GM10266 (cell line): ENCODE measurements at regions not wholly inside any gene's neighbourhood (a gene's known extent, or its start where the extent isn't known, plus 50 kb on each side); places are given as distances from the start of the nearest gene placed in this dataset.

Experiments
- DNase-seq: peaks from one replicate; pipeline ENCODE4 v3.0.0; 2012; ENCODE audit errors: extremely low spot score
- CTCF ChIP-seq: IDR thresholded peaks from 2 replicates; pipeline ENCODE4 v1.5.1; 2012; ENCODE audit warnings: mild to moderate bottlenecking, low read depth; ENCODE audit not compliant: control insufficient read depth, insufficient read depth; ENCODE audit errors: missing control alignments

DNA sequence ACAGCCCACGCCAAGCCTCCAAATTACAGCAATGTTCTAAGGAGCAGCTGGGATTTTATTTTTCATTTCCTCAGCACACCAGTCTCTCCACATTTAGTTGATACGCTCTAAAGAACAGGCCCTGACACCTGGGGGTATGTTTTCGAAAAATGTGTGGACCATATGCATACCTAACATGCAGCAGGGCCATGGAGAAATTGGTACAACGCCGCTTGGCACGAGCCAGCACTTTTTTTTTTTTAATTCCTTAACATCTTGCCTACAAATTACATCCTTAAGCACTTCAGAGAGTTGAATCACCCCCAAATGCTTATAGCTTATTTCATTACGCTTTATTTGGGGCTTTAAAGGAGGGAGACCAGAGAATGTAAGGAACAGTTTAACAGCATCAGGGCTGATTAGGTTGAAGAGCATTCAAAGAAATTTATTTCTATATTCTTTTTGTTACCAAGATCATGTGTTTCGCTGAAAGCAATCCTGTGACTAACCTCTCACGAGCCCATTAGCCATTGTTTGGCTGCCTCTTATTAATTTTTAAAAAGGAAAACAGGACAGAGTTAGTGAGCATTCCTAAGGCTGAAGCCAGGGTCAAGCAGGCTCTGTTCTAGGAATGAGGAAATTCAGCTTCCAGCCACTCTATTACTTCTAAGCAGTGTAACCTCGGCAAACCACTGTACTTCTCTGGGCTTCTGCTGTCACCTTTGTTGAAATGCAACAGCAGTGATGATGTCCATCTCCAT is 173.8 kb downstream of the ACTL7B start:
- no peak for DNase-seq
- TF ChIP-seq CTCF: no peak

DNA sequence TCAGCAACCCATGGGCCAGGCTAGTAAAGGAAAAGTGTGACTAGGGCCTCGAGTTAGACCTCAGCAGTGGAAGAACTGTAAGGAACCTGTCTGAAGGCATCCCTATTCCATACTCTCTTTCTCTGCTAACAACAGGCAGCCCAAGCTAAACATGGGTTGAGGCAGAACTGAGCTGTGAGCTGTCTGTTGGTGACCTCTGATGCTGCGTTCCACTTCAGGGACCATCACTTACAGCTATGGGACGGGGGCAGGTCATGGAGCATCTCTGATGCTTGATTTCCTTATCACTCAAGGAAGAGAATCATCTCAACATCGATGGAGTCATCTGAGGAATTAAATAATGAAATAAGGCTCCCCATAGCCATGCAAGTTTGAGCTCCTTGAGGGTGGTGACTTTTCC is 174.8 kb downstream of the ACTL7B start:
- no peak for DNase-seq
- no peak for TF ChIP-seq CTCF

- DNase-seq: no peak
- no peak for TF ChIP-seq CTCF
Observed at GRCh38 chr9:108677776-108678175, 178.0 kb downstream of the ACTL7B start.

DNA sequence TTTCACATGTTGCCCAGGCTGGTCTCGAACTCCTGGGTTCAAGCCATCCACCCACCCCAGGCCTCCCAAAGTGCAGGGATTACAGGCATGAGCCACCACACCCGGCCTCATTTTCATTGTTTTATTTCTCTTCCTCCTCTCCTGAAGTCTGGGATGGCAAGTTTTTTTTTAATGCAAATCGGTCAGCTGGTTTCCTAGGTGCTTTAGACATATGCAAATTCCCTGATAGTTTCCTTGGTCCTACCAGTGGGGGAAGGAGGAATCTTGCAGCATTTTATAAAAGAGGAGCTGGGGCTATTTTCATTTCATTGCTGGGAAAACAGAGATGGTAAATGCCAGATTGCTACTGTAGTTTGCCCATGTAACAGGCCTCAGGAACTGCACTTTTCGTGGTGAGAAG is 179.4 kb downstream of the ACTL7B start:
- TF ChIP-seq CTCF: no peak
- no peak for DNase-seq

GRCh38 chr9:108675708-108676107 is 180.1 kb downstream of the ACTL7B start:
- no peak for DNase-seq
- no peak for TF ChIP-seq CTCF

DNA sequence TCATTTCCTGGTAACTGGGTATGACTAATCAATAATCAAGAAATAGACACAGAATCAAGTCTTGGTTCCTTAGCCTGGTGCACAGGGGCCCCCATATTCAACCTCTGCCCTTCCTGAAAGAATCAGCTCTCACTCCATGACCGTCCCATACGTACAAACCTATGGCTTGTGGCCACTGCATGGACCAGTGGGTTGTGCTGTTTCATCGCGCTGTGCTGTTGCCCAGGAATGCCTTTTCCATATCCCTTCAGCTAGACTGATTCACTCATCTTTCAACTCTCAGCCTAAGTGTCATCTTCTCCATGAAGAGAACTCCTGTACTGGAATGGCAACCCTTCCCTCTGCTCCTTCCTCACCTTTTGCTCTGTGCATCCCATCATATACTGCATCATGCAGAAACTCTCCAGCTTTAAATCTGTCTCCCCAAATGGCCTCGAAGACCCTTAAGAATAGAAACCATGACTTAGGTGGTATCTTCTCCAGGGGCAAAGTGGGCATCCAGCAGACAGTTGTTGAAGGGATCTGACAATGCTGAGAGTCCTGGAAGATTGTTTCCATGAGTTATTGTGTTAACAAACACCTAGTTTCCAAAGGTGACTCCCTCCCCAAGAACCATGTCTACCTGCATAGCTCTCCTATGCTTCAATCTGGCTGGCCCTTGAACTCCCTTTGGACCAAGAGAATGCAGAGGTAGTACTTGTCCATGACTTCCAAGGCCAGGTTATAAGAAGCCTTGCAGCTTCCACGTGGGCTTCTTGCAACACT is 180.8 kb downstream of the ACTL7B start:
- no peak for TF ChIP-seq CTCF
- no peak for DNase-seq

GRCh38 chr9:108673386-108673785 is 182.4 kb downstream of the ACTL7B start:
- TF ChIP-seq CTCF: no peak
- DNase-seq: no peak
